KMS-11 (cell line): ENCODE measurements at regions not wholly inside any gene's neighbourhood (a gene's known extent, or its start where the extent isn't known, plus 50 kb on each side); places are given as distances from the start of the nearest gene placed in this dataset.

ENCODE experiments used
- H2AFZ ChIP-seq: fragments of 200-600 bp; sonication (generic); 2 replicates; pipeline ENCODE4 v1.6.1; 2016; ENCODE audit warnings: antibody characterized with exemption, mixed run types, low read depth
- H3K27ac ChIP-seq: fragments of 200-600 bp; sonication (generic); 2 replicates; pipeline ENCODE4 v1.6.1; 2016; ENCODE audit warnings: mild to moderate bottlenecking, mixed run types
- H3K27me3 ChIP-seq: fragments of 200-600 bp; sonication (generic); 2 replicates; pipeline ENCODE4 v1.6.1; 2017; ENCODE audit warnings: mild to moderate bottlenecking, low read depth, mixed run types, moderate library complexity; ENCODE audit not compliant: insufficient read depth
- H3K36me3 ChIP-seq: fragments of 200-600 bp; sonication (generic); 2 replicates; pipeline ENCODE4 v1.6.1; 2017; ENCODE audit warnings: mild to moderate bottlenecking, mixed run types; ENCODE audit not compliant: insufficient read depth
- H3K4me1 ChIP-seq: fragments of 200-600 bp; sonication (generic); 2 replicates; pipeline ENCODE4 v1.6.1; 2016; ENCODE audit warnings: mild to moderate bottlenecking, low read depth, mixed run types; ENCODE audit not compliant: poor library complexity, severe bottlenecking
- H3K4me2 ChIP-seq: fragments of 200-600 bp; sonication (generic); 2 replicates; pipeline ENCODE4 v1.7.0; 2016; ENCODE audit warnings: mild to moderate bottlenecking, mixed run types
- H3K4me3 ChIP-seq: fragments of 200-600 bp; sonication (generic); IDR thresholded peaks from 2 replicates; pipeline ENCODE4 v1.6.1; 2017; ENCODE audit warnings: low read depth, low read length, mixed read lengths; ENCODE audit not compliant: insufficient read depth
- H3K79me2 ChIP-seq: fragments of 200-600 bp; sonication (generic); 2 replicates; pipeline ENCODE4 v1.6.1; 2016; ENCODE audit warnings: low read depth, mixed run types; ENCODE audit not compliant: insufficient read depth
- H3K9ac ChIP-seq: fragments of 200-600 bp; sonication (generic); 2 replicates; pipeline ENCODE4 v1.6.1; 2016; ENCODE audit warnings: mild to moderate bottlenecking, mixed run types
- H4K20me1 ChIP-seq: fragments of 200-600 bp; sonication (generic); 2 replicates; pipeline ENCODE4 v1.6.1; 2016; ENCODE audit warnings: mild to moderate bottlenecking, mixed run types; ENCODE audit not compliant: insufficient read depth
- TF ChIP-seq, protein P1 (sequence below): fragments of 200-600 bp; sonication (generic); conservative IDR thresholded peaks from 2 replicates; pipeline ENCODE4 v1.6.1; 2017; ENCODE audit warnings: low read depth, mild to moderate bottlenecking, antibody characterized with exemption, low read length, moderate library complexity, mixed read lengths

DNA sequence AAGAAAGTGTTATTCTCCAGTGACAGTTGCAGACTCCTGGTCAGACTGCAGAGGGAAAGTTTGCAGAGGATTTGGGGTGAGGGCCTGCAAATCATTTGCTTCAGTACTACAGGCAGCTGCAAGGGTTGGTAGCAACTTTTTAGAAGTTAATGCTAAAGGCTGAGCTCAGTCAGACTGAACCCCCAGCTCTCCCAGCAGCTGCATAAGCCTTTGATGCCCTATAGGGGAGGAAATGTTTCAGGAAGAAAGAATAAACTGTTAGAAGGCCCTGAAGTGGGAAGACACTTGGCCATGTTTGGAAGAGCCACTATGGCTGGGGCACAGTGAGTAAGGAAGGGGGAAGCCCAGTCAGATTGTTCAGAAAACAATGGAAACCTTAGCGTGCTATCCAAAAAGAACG is 383.6 kb downstream of the TTLL7 start:
- Histone ChIP-seq H4K20me1 (no peaks in the 10 kb centered on the region), H3K27me3 (no peaks in the 10 kb centered on the region), H3K4me3 (no peak overlapping the region), H3K79me2 (no peaks in the 10 kb centered on the region), H3K36me3 (no peaks in the 10 kb centered on the region), H3K4me1 (no peaks in the 10 kb centered on the region), H2AFZ (no peak overlapping the region), H3K27ac (no peak overlapping the region), H3K9ac (no peak overlapping the region), H3K4me2 (no peak overlapping the region)
- TF ChIP-seq, protein P1, sequence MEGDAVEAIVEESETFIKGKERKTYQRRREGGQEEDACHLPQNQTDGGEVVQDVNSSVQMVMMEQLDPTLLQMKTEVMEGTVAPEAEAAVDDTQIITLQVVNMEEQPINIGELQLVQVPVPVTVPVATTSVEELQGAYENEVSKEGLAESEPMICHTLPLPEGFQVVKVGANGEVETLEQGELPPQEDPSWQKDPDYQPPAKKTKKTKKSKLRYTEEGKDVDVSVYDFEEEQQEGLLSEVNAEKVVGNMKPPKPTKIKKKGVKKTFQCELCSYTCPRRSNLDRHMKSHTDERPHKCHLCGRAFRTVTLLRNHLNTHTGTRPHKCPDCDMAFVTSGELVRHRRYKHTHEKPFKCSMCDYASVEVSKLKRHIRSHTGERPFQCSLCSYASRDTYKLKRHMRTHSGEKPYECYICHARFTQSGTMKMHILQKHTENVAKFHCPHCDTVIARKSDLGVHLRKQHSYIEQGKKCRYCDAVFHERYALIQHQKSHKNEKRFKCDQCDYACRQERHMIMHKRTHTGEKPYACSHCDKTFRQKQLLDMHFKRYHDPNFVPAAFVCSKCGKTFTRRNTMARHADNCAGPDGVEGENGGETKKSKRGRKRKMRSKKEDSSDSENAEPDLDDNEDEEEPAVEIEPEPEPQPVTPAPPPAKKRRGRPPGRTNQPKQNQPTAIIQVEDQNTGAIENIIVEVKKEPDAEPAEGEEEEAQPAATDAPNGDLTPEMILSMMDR, result no peak

DNA sequence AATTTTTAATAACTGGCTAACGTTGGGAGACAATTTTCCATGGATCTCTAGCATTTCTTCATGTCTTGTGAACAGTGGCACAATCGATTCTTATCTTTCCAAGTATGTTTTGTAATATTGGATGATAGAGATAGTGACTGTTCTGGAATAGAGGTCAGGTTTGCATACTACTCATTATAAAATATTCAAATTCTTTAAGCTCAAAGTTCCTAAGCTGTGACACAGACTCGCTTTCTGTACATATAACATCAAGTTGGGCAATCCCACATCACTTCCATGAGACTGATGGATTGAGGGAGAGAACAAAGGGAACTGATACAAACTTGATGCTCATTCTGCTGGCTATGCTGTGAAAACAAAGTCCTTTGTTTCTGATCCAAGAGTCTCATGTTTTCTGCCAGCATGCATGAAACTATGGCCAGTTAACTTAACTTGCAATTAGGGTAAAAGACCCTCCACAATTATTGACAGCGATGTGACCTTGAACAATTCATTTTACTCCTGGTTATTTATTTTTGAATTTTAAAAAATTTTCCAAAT is 392.4 kb downstream of the TTLL7 start:
- no peaks in the 10 kb centered on the region for H3K79me2 ChIP-seq
- H4K20me1 ChIP-seq, result no peaks in the 10 kb centered on the region
- no peak overlapping the region for H3K27ac ChIP-seq
- H3K4me1 ChIP-seq, result no peaks in the 10 kb centered on the region
- H2AFZ ChIP-seq, result no peak overlapping the region
- no peak overlapping the region for H3K4me2 ChIP-seq
- H3K36me3 ChIP-seq, result no peaks in the 10 kb centered on the region
- no peak overlapping the region for H3K9ac ChIP-seq
- H3K4me3 ChIP-seq, result no peak overlapping the region
- TF ChIP-seq, protein P1, result no peak
- H3K27me3 ChIP-seq, result no peaks in the 10 kb centered on the region

GRCh38 chr1:83596331-83596730 is 402.6 kb downstream of the TTLL7 start:
- no peaks in the 10 kb centered on the region for H3K36me3 ChIP-seq

DNA sequence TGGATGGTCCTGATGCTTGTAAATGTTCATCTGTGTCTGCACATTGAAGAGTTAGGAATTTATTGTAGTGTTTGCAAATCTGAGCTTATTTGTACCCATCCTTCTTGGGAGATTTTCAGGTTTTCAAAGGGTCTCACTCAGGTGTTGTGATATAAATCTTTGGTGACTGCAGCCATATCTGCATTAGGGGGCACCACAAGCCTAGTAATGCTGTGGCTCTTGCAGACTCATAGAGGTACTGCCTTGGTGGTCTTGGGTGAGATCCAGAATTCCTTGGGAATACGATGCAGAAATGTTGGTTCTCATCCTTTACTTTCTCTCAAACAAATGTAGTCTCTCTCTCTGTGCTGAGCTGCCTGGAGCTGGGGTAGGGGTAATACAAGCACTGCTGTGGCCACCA is 405.9 kb downstream of the TTLL7 start:
- H3K27me3 ChIP-seq, result no peaks in the 10 kb centered on the region
- no peaks in the 10 kb centered on the region for H4K20me1 ChIP-seq
- H3K79me2 ChIP-seq, result no peaks in the 10 kb centered on the region
- H3K27ac ChIP-seq, result no peak overlapping the region
- TF ChIP-seq, protein P1, result no peak
- H3K4me1 ChIP-seq, result no peaks in the 10 kb centered on the region
- no peak overlapping the region for H3K4me2 ChIP-seq
- H3K4me3 ChIP-seq, result no peak overlapping the region
- no peak overlapping the region for H2AFZ ChIP-seq
- H3K36me3 ChIP-seq, result no peaks in the 10 kb centered on the region
- H3K9ac ChIP-seq, result no peak overlapping the region

More at GRCh38 chr1:83596331-83596730, 402.6 kb downstream of the TTLL7 start:
- H3K4me2 ChIP-seq, result no peak overlapping the region
- TF ChIP-seq, protein P1, result no peak
- no peak overlapping the region for H2AFZ ChIP-seq
- H4K20me1 ChIP-seq, result no peaks in the 10 kb centered on the region
- H3K4me1 ChIP-seq, result no peaks in the 10 kb centered on the region
- H3K27ac ChIP-seq, result no peak overlapping the region
- no peak overlapping the region for H3K4me3 ChIP-seq
- no peaks in the 10 kb centered on the region for H3K79me2 ChIP-seq
- no peak overlapping the region for H3K9ac ChIP-seq
- H3K27me3 ChIP-seq, result no peaks in the 10 kb centered on the region

- no peaks in the 10 kb centered on the region for H3K27me3 ChIP-seq
- no peak overlapping the region for H2AFZ ChIP-seq
- TF ChIP-seq, protein P1, result no peak
- H4K20me1 ChIP-seq, result no peaks in the 10 kb centered on the region
- H3K36me3 ChIP-seq, result no peaks in the 10 kb centered on the region
- H3K27ac ChIP-seq, result no peak overlapping the region
- H3K79me2 ChIP-seq, result no peaks in the 10 kb centered on the region
- no peak overlapping the region for H3K9ac ChIP-seq
- no peak overlapping the region for H3K4me3 ChIP-seq
- no peak overlapping the region for H3K4me2 ChIP-seq
- H3K4me1 ChIP-seq, result no peaks in the 10 kb centered on the region
Measured at GRCh38 chr1:83588140-83588539, 410.8 kb downstream of the TTLL7 start.
